ENCODE measurements at regions not wholly inside any gene's neighbourhood (a gene's known extent, or its start where the extent isn't known, plus 50 kb on each side); places are given as distances from the start of the nearest gene placed in this dataset.

GRCh38 chr13:78772933-78773332 lies 114.0 kb upstream of the OBI1 start:
- no peak overlapping the region for H3K4me3 ChIP-seq
- H3K4me1 ChIP-seq, result no peaks in the 10 kb centered on the region
- no peaks in the 10 kb centered on the region for H3K9me3 ChIP-seq
- DNase-seq, result no peak
- TF ChIP-seq EP300 (IDR thresholded peaks at IDR 0.05; ENCODE audit: low read depth), result no peak
- TF ChIP-seq CTCF (IDR thresholded peaks at IDR 0.05), result no peak
- no peak for TF ChIP-seq POLR2A (IDR thresholded peaks at IDR 0.05)
- no peak for TF ChIP-seq POLR2AphosphoS5 (IDR thresholded peaks at IDR 0.05)
- in situ Hi-C loops (cut with MboI; ENCODE audit: low pct_ligation_motif_present in 1 of 4, low pct_unique_long_range_greater_than_20kb in 1 of 4, low sequenced_read_pairs in 3 of 4) (loop anchor here in 1 of 4 donors (10.0 kb wide), 1 partner anchor 62 kb away; no protein-coding TSS in a partner anchor), intact Hi-C loops (cut with DNase I; ENCODE audit: low total_unique reads) (no loop called here)
- H3K27ac ChIP-seq, result no peak overlapping the region
- H3K36me3 ChIP-seq, result no peaks in the 10 kb centered on the region
- H3K27me3 ChIP-seq, result no peaks in the 10 kb centered on the region

GRCh38 chr13:78770601-78771000 lies 111.6 kb upstream of the OBI1 start:
- Histone ChIP-seq H3K4me3 (no peak overlapping the region), H3K4me1 (no peaks in the 10 kb centered on the region), H3K9me3 (no peaks in the 10 kb centered on the region), H3K36me3 (no peaks in the 10 kb centered on the region), H3K27ac (no peak overlapping the region), H3K27me3 (no peaks in the 10 kb centered on the region)
- no peak for DNase-seq
- 89 to 91% methylated on average over 1 of the region's 1 CpG for WGBS, 2 donors (ENCODE audit: low coverage in 1 of 2)
- in situ Hi-C loops (cut with MboI; ENCODE audit: low pct_ligation_motif_present in 1 of 4, low pct_unique_long_range_greater_than_20kb in 1 of 4, low sequenced_read_pairs in 3 of 4) (loop anchor here in 1 of 4 donors (10.0 kb wide), 1 partner anchor 64 kb away; no protein-coding TSS in a partner anchor), intact Hi-C loops (cut with DNase I; ENCODE audit: low total_unique reads) (no loop called here)
- TF ChIP-seq POLR2A (IDR thresholded peaks at IDR 0.05) (no peak), POLR2AphosphoS5 (IDR thresholded peaks at IDR 0.05) (no peak), EP300 (IDR thresholded peaks at IDR 0.05; ENCODE audit: low read depth) (no peak), CTCF (IDR thresholded peaks at IDR 0.05) (no peak)

- in situ Hi-C loops (cut with MboI; ENCODE audit: low pct_ligation_motif_present in 1 of 4, low pct_unique_long_range_greater_than_20kb in 1 of 4, low sequenced_read_pairs in 3 of 4), result no loop called here
- WGBS, 2 donors (ENCODE audit: low coverage in 1 of 2), result 77% methylated on average over 1 of the region's 1 CpG; no CpG with 5 or more reads in 1 of the 2 donors
- no peak overlapping the region for H3K4me3 ChIP-seq
- TF ChIP-seq POLR2A (IDR thresholded peaks at IDR 0.05), result no peak
- TF ChIP-seq EP300 (IDR thresholded peaks at IDR 0.05; ENCODE audit: low read depth), result no peak
- TF ChIP-seq CTCF (IDR thresholded peaks at IDR 0.05), result no peak
- no peak for TF ChIP-seq POLR2AphosphoS5 (IDR thresholded peaks at IDR 0.05)
- no peaks in the 10 kb centered on the region for H3K27me3 ChIP-seq
- no peak for DNase-seq
- H3K9me3 ChIP-seq, result no peaks in the 10 kb centered on the region
- H3K36me3 ChIP-seq, result no peaks in the 10 kb centered on the region
- H3K27ac ChIP-seq, result no peak overlapping the region
- H3K4me1 ChIP-seq, result no peaks in the 10 kb centered on the region
- intact Hi-C loops (cut with DNase I; ENCODE audit: low total_unique reads), result no loop called here
These were observed 110.0 kb upstream of the OBI1 start for GRCh38 chr13:78768950-78769349.

GRCh38 chr13:78764665-78765064 lies 105.7 kb upstream of the OBI1 start:
- H3K36me3 ChIP-seq, result no peaks in the 10 kb centered on the region
- no peak overlapping the region for H3K27ac ChIP-seq
- DNase-seq, result no peak
- no peak overlapping the region for H3K4me3 ChIP-seq
- no peaks in the 10 kb centered on the region for H3K4me1 ChIP-seq
- in situ Hi-C loops (cut with MboI; ENCODE audit: low pct_ligation_motif_present in 1 of 4, low pct_unique_long_range_greater_than_20kb in 1 of 4, low sequenced_read_pairs in 3 of 4) (no loop called here), intact Hi-C loops (cut with DNase I; ENCODE audit: low total_unique reads) (no loop called here)
- no peaks in the 10 kb centered on the region for H3K27me3 ChIP-seq
- no peaks in the 10 kb centered on the region for H3K9me3 ChIP-seq
- no peak for TF ChIP-seq CTCF (IDR thresholded peaks at IDR 0.05)
- TF ChIP-seq EP300 (IDR thresholded peaks at IDR 0.05; ENCODE audit: low read depth), result no peak
- no peak for TF ChIP-seq POLR2AphosphoS5 (IDR thresholded peaks at IDR 0.05)
- no peak for TF ChIP-seq POLR2A (IDR thresholded peaks at IDR 0.05)
- WGBS, 2 donors (ENCODE audit: low coverage in 1 of 2), result 79% methylated on average over 9 of the region's 9 CpGs; no CpG with 5 or more reads in 1 of the 2 donors

Measured in transverse colon (tissue), 4 donors.